ENCODE measurements at regions not wholly inside any gene's neighbourhood (a gene's known extent, or its start where the extent isn't known, plus 50 kb on each side); places are given as distances from the start of the nearest gene placed in this dataset.

DNA sequence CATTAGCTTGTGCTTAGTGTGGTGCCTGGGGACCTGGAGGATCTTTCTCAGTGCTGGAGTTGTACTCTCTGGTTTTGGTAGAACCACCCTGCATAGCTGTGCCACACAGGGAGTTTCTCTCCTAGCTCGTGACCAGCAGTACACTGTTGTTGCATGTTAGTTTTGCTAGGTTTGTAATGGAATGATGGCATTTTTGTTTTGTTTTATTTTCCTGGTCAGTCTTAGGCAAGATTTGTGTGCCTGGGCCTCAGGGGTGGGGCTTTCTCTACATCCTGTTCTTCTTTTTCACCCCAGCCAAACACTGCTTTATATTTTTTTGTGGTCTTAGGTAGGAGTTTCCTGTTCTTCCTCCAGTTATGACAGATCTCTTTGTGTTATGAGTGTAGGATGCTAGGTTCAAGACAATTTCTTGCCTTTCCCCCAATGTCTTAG is 534.5 kb upstream of the KCNMB2 start:
- TF ChIP-seq, protein P1, sequence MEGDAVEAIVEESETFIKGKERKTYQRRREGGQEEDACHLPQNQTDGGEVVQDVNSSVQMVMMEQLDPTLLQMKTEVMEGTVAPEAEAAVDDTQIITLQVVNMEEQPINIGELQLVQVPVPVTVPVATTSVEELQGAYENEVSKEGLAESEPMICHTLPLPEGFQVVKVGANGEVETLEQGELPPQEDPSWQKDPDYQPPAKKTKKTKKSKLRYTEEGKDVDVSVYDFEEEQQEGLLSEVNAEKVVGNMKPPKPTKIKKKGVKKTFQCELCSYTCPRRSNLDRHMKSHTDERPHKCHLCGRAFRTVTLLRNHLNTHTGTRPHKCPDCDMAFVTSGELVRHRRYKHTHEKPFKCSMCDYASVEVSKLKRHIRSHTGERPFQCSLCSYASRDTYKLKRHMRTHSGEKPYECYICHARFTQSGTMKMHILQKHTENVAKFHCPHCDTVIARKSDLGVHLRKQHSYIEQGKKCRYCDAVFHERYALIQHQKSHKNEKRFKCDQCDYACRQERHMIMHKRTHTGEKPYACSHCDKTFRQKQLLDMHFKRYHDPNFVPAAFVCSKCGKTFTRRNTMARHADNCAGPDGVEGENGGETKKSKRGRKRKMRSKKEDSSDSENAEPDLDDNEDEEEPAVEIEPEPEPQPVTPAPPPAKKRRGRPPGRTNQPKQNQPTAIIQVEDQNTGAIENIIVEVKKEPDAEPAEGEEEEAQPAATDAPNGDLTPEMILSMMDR (IDR thresholded peaks at IDR 0.05; ENCODE audit: low read depth, low read length, poor library complexity, severe bottlenecking), result no peak
- TF ChIP-seq EZH2phosphoT487 (IDR thresholded peaks at IDR 0.05; ENCODE audit: borderline replicate concordance, low read length), result no peak
